GM13977 (cell line): ENCODE measurements at regions not wholly inside any gene's neighbourhood (a gene's known extent, or its start where the extent isn't known, plus 50 kb on each side); places are given as distances from the start of the nearest gene placed in this dataset.

Source experiments
- DNase-seq: peaks from one replicate; pipeline ENCODE4 v3.0.0; 2012; ENCODE audit warnings: low spot score
- in situ Hi-C: fragments of 300-500 bp; cut with MboI; formaldehyde crosslinking; loops from one replicate; pipeline ENCODE4 v1.12.0; 2022; ENCODE audit warnings: low sequenced_read_pairs, low pct_unique_long_range_greater_than_20kb, mixed read lengths, inconsistent platforms; ENCODE audit not compliant: unreplicated experiment
- TF ChIP-seq, protein P1 (sequence below): IDR thresholded peaks from 2 replicates; pipeline ENCODE4 v1.5.1; 2012; ENCODE audit warnings: mild to moderate bottlenecking, control low read depth; ENCODE audit not compliant: insufficient read depth; ENCODE audit errors: extremely low read depth, missing control alignments

DNA sequence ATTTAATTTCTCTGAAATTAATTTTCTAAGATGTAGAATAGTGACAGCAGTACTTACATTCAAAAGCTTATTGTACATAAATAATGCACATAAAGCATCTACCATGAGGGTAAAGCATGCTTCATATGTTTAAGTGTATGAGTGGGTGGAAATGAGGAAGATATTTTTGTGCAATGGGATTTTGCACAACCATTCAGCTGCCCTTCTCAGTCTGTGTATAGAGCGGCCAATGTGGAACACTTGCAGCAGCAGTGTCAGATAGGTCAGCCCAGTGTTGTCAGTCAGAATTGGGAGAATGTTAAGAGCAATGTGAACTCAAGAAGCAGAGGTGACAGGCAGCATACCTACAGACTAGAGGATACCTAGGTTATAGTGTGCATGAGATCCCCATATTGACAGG, 72.5 kb upstream of the ATP2B1 start:
- no peak for DNase-seq
- in situ Hi-C loops, result no loop called here

DNA sequence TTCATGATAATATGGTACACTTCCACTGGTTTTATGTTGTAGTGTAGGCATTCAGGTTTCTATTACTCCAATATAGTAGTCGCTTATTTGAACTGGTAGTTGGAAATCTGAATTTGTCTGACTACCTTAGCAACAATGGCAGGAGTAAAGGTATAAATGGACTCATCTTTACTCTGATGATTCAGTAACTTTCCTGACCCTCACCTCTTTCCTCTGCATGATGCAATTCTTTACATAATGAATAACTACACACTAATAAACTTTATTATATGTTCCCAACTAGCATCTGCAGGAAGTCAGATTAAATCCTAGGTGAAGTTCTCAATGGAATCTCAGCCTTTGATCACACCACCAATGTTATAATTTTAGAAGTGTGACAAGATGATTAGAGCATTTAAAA, 70.5 kb upstream of the ATP2B1 start:
- DNase-seq, result no peak
- in situ Hi-C loops, result no loop called here
- TF ChIP-seq, protein P1, sequence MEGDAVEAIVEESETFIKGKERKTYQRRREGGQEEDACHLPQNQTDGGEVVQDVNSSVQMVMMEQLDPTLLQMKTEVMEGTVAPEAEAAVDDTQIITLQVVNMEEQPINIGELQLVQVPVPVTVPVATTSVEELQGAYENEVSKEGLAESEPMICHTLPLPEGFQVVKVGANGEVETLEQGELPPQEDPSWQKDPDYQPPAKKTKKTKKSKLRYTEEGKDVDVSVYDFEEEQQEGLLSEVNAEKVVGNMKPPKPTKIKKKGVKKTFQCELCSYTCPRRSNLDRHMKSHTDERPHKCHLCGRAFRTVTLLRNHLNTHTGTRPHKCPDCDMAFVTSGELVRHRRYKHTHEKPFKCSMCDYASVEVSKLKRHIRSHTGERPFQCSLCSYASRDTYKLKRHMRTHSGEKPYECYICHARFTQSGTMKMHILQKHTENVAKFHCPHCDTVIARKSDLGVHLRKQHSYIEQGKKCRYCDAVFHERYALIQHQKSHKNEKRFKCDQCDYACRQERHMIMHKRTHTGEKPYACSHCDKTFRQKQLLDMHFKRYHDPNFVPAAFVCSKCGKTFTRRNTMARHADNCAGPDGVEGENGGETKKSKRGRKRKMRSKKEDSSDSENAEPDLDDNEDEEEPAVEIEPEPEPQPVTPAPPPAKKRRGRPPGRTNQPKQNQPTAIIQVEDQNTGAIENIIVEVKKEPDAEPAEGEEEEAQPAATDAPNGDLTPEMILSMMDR, result no peak

More for the DNA sequence above, 72.5 kb upstream of the ATP2B1 start:
- TF ChIP-seq, protein P1, result no peak

DNA sequence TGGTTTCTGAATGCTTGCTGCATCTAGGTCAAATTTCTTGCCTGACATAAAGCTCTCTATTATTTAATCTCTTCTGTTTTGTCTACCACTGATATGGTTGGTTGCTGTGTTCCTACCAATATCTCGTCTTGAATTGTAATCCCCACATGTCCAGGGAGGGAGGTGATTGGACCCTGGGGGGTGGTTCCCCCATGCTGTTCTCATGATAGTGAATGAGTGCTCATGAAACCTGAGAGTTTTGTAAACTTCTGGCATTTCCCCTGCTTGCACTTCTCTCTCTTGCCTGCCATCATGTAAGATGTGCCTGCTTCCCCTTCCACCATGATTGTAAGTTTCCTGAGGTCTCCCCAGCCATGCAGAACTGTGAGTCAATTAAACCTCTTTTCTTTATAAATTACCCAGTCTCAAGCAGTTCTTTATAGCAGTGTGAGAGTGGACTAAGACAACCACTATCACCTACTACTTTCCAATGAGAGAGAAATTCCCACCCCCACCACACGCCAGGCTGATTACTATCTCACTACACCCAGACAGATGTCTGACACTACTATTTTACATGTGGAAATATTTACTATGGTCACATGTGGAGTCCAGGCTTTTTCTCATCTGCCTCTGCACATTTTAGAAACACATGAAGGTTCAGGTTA, 69.2 kb upstream of the ATP2B1 start:
- DNase-seq, result no peak
- in situ Hi-C loops, result no loop called here
- TF ChIP-seq, protein P1, result no peak

DNA sequence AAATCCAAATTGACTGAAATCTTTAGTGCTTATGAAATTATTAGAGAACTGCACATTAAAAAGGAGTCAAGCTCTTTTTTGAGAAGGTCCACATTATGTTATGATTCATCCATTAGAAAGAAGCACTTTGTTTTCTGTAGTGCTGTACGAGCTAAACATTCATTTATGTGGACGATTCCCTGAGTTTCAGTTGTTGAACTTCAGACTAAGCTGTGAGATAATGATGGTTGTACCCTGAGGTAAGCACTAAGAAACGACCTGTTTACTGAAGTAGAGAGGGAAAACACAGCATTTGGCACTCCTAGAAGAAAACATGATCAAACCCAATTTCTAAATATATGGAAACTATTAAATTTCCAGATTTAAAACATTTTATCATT, 67.3 kb upstream of the ATP2B1 start:
- in situ Hi-C loops, result no loop called here
- TF ChIP-seq, protein P1, result no peak
- no peak for DNase-seq

DNA sequence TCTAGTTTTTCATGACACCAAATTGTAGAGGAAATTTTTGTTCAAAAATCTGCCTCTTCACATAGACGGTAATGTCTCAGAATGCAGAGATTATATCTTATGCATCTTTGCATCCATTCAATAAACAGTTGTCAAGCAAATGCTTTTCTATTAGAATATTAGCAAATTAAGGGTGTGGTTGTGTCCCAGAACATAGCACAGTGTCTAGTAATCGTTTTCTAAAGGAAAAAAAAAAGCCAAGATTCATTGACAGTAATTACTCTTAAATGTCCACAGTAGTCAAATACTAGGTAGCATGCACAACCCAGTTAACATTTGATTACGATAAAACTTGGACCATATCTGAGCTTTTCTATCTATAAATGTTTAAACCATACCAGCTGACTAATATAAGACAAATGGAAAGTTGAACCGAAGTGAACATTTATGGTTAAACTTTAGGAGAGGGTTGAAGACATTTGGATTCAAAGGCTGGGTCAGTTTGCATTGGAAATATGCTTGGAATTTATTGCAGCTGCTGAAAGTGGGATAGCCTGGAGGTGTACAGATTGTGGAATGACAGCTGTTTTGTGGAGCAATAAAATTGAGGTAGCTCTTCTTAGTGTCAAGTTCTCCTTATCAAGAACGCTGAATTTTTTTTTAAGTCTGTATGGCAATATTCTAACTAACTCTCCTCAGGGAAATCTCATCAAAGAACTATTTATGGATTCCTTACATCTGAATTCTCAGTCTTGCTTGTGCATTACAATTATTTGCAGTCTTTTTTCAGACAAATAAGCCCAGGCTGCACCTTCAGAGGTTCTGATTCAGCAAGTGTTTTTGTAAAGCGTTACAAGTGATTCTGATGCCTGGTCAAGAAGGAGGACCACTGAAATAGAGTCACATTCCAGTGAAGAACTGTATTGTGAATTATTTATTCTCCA, 66.7 kb upstream of the ATP2B1 start:
- in situ Hi-C loops, result no loop called here
- TF ChIP-seq, protein P1, result no peak
- DNase-seq, result no peak

DNA sequence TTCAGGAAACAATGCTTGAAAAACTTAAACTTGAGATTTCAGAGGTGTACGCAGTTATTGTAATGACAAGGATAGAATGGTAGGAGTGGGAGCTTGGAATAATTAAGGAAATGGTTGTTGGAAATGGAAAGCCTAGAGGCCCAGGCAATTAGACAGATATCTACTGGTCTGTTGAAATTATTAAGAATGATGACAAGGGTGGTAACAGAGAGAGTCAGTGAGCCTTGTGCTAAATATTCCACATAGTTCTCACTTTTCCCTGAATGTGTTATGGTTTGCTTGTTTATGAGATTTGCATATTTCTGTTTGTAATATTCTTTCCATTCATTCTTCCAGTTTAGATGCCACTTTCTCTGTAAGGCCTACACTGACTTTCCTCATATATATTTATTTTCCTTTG, 66.0 kb upstream of the ATP2B1 start:
- in situ Hi-C loops, result no loop called here

More for the DNA sequence above, 66.0 kb upstream of the ATP2B1 start:
- no peak for DNase-seq
- TF ChIP-seq, protein P1, result no peak
